Transverse colon (tissue), 4 donors: ENCODE measurements at regions not wholly inside any gene's neighbourhood (a gene's known extent, or its start where the extent isn't known, plus 50 kb on each side); places are given as distances from the start of the nearest gene placed in this dataset.

Experiments
- DNase-seq: peaks from one replicate; pipeline ENCODE4 v3.0.0-alpha.2; 2019
- H3K27ac ChIP-seq, 4 donors: fragments of 200-600 bp; sonication (generic); 2 replicates each; pipeline ENCODE4 v1.5.1; 2016 to 2018; ENCODE audit warnings: inconsistent platforms in 4 of 4
- H3K27me3 ChIP-seq: fragments of 200-600 bp; sonication (generic); 2 replicates; pipeline ENCODE4 v1.5.1; 2017; ENCODE audit warnings: inconsistent platforms
- H3K36me3 ChIP-seq, 4 donors: fragments of 200-600 bp; sonication (generic); 2 replicates each; pipeline ENCODE4 v1.5.1; 2017 to 2019; ENCODE audit warnings: inconsistent platforms in 4 of 4
- H3K4me1 ChIP-seq, 4 donors: fragments of 200-600 bp; sonication (generic); 2 replicates each; pipeline ENCODE4 v1.5.1; 2017 to 2020; ENCODE audit warnings: inconsistent platforms in 4 of 4
- H3K4me3 ChIP-seq, 4 donors: fragments of 200-600 bp; sonication (generic); 1 replicate in 1 of 4; 2 replicates in 3 of 4; pipeline versions ENCODE4 v1.5.1 to v1.6.1; 2017 to 2019; ENCODE audit warnings: inconsistent platforms in 4 of 4
- H3K9me3 ChIP-seq, 2 donors: fragments of 200-600 bp; sonication (generic); 2 replicates each; pipeline ENCODE4 v1.5.1; 2017 to 2019; ENCODE audit warnings: inconsistent platforms in 2 of 2
- EP300 ChIP-seq: sonication (generic); formaldehyde crosslinking; IDR thresholded peaks from one replicate; pipeline ENCODE4 v1.6.1; 2017; ENCODE audit warnings: antibody characterized with exemption, low read depth
- POLR2A ChIP-seq: fragments of 450-650 bp; IDR thresholded peaks from one replicate; pipeline ENCODE4 v1.6.1; 2016; ENCODE audit warnings: antibody characterized with exemption, mild to moderate bottlenecking, moderate library complexity
- POLR2AphosphoS5 ChIP-seq, 3 donors: sonication (generic); formaldehyde crosslinking; IDR thresholded peaks; one replicate each; pipeline ENCODE4 v1.6.1; 2016; ENCODE audit warnings: antibody characterized with exemption in 3 of 3
- WGBS, 2 donors: methylation state at CpG; one replicate each; pipeline ENCODE4 v1.1.5; 2018; ENCODE audit warnings: low coverage in 1 of 2; 5-methylcytosine and 5-hydroxymethylcytosine counted together
- in situ Hi-C, 4 donors: fragments of 200-750 bp; cut with MboI; loops; one replicate each; pipeline versions ENCODE4 v1.15.0 to v1.15.1; 2017; ENCODE audit warnings: low sequenced_read_pairs in 3 of 4, low pct_ligation_motif_present in 1 of 4, low pct_unique_long_range_greater_than_20kb in 1 of 4
- intact Hi-C: fragments of 100-400 bp; cut with DNase I; formaldehyde crosslinking; loops from one replicate; pipeline ENCODE4 v1.15.1; 2023; ENCODE audit warnings: low total_unique reads
- TF ChIP-seq, protein P1 (sequence below), 5 experiments: fragments of 200-600 bp in 3 of 5; fragments of 450-650 bp in 2 of 5; sonication (generic) in 3 of 5; IDR thresholded peaks; 1 replicate in 2 of 5; 2 replicates in 3 of 5; pipeline ENCODE4 v1.5.1; 2016 to 2017; ENCODE audit warnings: antibody characterized with exemption in 5 of 5, inconsistent platforms in 3 of 5, mild to moderate bottlenecking in 2 of 5, moderate library complexity in 1 of 5

DNA sequence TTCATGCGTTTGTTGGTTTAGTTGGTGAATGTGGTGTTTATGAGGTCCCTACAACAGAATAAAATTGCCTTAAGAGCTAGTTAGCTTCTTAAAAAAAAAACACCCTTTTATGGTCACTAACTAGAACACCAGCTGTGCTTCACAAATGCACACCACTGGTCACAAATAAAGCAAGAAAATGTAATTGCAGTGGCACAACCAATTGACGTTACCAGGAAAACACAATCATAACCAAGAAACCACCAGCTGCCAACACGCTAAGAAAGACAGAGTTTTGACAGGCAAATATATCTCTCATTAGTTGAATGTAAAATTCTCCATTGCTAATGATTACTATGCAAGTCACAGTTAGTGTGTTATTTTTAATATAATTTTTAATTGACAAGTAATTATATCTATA is 389.9 kb downstream of the ADAMTS20 start:
- Histone ChIP-seq H3K9me3 (no peaks in the 10 kb centered on the region), H3K27ac (no peak overlapping the region), H3K4me3 (no peak overlapping the region), H3K36me3 (no peaks in the 10 kb centered on the region), H3K27me3 (no peaks in the 10 kb centered on the region), H3K4me1 (no peaks in the 10 kb centered on the region)
- 78 to 84% methylated on average over 3 of the region's 3 CpGs for WGBS, 2 donors
- in situ Hi-C loops = no loop called here
- intact Hi-C loops = no loop called here
- TF ChIP-seq POLR2AphosphoS5 (IDR thresholded peaks at IDR 0.05) = no peak
- TF ChIP-seq EP300 = no peak
- TF ChIP-seq POLR2A = no peak
- TF ChIP-seq, protein P1, sequence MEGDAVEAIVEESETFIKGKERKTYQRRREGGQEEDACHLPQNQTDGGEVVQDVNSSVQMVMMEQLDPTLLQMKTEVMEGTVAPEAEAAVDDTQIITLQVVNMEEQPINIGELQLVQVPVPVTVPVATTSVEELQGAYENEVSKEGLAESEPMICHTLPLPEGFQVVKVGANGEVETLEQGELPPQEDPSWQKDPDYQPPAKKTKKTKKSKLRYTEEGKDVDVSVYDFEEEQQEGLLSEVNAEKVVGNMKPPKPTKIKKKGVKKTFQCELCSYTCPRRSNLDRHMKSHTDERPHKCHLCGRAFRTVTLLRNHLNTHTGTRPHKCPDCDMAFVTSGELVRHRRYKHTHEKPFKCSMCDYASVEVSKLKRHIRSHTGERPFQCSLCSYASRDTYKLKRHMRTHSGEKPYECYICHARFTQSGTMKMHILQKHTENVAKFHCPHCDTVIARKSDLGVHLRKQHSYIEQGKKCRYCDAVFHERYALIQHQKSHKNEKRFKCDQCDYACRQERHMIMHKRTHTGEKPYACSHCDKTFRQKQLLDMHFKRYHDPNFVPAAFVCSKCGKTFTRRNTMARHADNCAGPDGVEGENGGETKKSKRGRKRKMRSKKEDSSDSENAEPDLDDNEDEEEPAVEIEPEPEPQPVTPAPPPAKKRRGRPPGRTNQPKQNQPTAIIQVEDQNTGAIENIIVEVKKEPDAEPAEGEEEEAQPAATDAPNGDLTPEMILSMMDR (IDR thresholded peaks at IDR 0.05) = no peak
- DNase-seq = no peak

DNA sequence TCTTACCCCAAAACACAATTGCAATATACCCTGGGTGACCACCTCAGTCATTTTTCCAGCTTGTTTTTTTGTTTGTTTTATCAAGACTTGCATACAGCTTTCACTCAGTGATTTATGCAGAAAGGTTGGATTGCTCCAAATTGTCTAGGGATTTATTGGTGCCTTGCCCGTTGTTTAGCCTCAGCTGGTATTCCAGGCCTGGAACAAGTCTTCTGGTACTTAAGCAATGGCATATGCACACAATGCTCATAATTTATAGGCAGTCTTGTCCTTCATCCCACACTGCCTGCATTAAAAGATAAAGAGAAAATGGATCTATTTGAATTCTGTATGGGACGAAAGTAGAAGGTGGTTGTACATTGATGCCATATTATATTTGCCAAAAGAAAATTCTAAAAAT is 392.5 kb downstream of the ADAMTS20 start:
- Histone ChIP-seq H3K4me3 (no peak overlapping the region), H3K27me3 (no peaks in the 10 kb centered on the region), H3K27ac (no peak overlapping the region), H3K4me1 (no peaks in the 10 kb centered on the region), H3K9me3 (no peaks in the 10 kb centered on the region), H3K36me3 (no peaks in the 10 kb centered on the region)
- in situ Hi-C loops (no loop called here), intact Hi-C loops (no loop called here)
- DNase-seq = no peak
- 61 to 72% methylated on average over 2 of the region's 2 CpGs for WGBS, 2 donors
- TF ChIP-seq POLR2A (no peak), EP300 (no peak), POLR2AphosphoS5 (IDR thresholded peaks at IDR 0.05) (no peak)
- TF ChIP-seq, protein P1 (IDR thresholded peaks at IDR 0.05) = no peak

DNA sequence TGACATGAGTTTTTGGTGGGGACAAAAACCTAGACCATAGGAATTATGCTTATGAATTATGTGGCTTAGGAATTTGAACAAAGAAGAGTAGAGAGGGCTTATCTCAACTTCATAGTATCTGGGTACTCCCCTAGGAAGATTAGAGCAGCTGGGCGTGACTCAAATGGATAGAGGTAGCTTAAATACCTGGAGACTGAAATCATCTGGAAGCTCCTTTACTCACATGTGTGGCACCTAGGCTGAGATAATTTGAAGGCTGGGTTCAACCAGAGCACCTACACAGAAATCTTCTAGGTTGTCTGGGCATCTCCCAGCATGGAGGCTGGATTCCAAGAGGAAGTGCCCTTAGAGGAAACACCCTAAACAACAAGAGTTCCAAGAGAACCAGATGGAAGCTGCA is 393.9 kb downstream of the ADAMTS20 start:
- 67 to 92% methylated on average over 1 of the region's 1 CpG for WGBS, 2 donors
- H3K9me3 ChIP-seq = no peaks in the 10 kb centered on the region
- DNase-seq = no peak
- in situ Hi-C loops = no loop called here
- no peaks in the 10 kb centered on the region for H3K27me3 ChIP-seq
- H3K27ac ChIP-seq = no peak overlapping the region
- no peak for TF ChIP-seq POLR2AphosphoS5 (IDR thresholded peaks at IDR 0.05)
- TF ChIP-seq, protein P1 (IDR thresholded peaks at IDR 0.05) = no peak
- no peak for TF ChIP-seq POLR2A
- no peak for TF ChIP-seq EP300
- no peaks in the 10 kb centered on the region for H3K4me1 ChIP-seq
- intact Hi-C loops = no loop called here
- H3K36me3 ChIP-seq = no peaks in the 10 kb centered on the region
- H3K4me3 ChIP-seq = no peak overlapping the region

DNA sequence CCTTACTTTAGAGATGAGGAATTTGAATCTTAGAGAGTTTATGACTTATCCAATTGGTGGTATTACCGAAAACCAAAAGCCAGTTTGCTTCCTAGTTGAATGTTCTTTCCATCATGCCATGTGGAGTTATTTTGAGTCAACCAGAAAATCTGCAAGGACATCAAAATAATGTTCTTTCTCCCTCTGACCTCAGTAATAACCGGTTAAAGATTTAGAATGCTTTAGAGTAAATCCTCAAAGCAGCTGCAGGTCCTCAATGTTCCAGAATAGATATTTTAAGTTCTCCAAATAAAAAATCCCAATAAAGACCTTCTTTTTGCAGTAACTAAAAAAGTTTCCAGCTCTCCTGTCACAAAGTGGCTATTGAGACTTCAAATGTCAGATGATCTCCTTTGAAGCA is 396.6 kb downstream of the ADAMTS20 start:
- WGBS, 2 donors = 57 to 67% methylated on average over 2 of the region's 2 CpGs
- Histone ChIP-seq H3K4me3 (no peak overlapping the region), H3K27ac (no peak overlapping the region), H3K27me3 (no peaks in the 10 kb centered on the region), H3K4me1 (no peaks in the 10 kb centered on the region), H3K36me3 (no peaks in the 10 kb centered on the region), H3K9me3 (no peaks in the 10 kb centered on the region)
- no peak for DNase-seq
- TF ChIP-seq EP300 (no peak), POLR2AphosphoS5 (IDR thresholded peaks at IDR 0.05) (no peak), POLR2A (no peak)
- TF ChIP-seq, protein P1 (IDR thresholded peaks at IDR 0.05) = no peak
- in situ Hi-C loops = no loop called here
- intact Hi-C loops = no loop called here
